HG03354 (cell line): ENCODE measurements at regions not wholly inside any gene's neighbourhood (a gene's known extent, or its start where the extent isn't known, plus 50 kb on each side); places are given as distances from the start of the nearest gene placed in this dataset.
"Not testable (repeated sequence)": the region's sequence is repeated elsewhere in the genome, so short reads cannot be mapped to it uniquely, and the experiment has no call there.

ENCODE experiments used
- ATAC-seq: cut with Tn5 transposase; IDR thresholded peaks from one replicate; pipeline ENCODE4 v1.9.1; 2021; ENCODE audit warnings: mild to moderate bottlenecking; ENCODE audit not compliant: unreplicated experiment, poor library complexity, severe bottlenecking

DNA sequence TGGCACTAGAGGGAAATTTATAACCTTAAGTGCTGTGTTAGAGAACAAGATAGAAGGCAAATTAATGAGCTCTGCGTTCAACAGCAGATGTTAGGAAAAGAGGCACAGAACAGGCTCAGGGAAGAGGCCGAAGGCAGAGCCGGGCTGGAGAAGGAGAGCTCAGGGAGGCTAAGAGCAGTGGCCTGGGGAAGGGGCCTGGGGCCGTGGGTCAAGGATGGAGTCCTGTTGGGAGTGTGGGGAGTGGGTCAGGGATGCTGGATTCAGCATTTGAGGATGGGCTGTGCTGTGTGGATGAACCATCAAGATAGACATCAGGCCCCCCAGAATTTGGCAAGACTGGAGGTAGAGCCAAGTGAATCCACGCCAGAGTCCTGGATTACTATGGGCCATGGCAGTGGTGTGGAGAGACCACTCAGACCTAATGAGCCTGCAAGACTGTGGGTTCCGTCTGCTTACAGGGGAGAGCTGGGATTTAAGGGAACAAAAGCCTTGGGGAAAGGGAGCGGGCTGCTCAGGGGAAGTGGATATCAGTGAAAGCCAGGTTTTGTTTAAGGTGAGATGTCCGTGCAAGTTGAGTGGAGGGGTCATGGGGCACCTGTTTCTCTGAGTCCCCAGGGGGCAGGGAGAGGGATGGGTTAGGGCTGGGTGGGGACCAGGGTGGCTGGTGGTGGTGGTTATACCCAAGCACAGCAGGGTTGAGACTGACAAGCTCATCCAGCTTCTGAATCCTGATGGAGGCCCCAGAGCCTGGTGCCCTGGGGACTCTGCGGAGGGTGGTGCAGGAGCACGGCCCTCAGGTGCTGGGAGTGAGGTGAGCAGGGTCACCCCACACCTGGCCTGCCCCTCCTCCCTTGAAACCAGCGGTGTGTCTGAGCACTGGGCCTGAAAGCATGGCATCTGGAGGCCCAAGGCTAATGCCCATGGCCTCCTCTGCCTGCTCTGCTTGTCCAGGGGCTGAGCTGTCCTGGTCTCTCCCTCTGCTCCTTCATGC, 101.7 kb downstream of the BMS1 start:
- no peak for ATAC-seq

GRCh38 chr10:42885491-42886270, 103.1 kb downstream of the BMS1 start:
- ATAC-seq = no peak

DNA sequence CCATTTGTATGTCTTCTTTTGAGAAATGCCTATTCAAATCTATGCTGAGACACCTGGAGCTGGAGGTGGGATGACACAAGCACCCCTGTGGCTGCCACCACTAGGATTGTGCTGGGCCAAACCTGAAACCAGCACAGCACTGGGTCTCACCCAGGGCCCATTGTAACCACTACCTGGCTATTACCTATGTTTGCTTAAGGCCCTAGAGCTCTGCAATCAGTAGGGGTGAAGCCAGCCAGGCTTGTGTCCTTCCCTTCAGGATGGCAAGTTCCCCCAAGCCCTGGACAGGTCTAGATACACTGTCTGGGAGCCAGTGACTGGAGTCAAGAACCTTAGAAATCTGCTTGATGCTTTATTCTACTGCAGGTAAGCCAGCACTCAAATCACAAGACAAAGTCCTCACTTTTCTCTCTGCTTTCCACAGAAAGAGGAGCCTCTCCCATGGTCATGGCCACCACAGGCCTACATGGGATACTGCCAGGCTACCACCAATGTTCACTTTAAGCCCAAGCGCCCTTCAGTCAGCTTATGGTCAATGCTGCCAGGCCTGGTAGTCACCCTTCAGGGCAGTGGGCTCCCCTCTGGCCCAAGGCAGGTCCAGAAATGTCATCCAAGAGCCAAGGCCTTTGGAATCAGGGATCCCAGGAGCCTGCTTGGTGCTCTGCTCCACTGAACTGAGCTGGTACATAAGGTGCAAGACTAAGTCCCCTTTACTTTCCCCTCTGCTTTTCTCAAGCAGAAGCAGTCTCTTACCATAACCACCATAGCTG, 105.3 kb downstream of the BMS1 start:
- no peak for ATAC-seq

DNA sequence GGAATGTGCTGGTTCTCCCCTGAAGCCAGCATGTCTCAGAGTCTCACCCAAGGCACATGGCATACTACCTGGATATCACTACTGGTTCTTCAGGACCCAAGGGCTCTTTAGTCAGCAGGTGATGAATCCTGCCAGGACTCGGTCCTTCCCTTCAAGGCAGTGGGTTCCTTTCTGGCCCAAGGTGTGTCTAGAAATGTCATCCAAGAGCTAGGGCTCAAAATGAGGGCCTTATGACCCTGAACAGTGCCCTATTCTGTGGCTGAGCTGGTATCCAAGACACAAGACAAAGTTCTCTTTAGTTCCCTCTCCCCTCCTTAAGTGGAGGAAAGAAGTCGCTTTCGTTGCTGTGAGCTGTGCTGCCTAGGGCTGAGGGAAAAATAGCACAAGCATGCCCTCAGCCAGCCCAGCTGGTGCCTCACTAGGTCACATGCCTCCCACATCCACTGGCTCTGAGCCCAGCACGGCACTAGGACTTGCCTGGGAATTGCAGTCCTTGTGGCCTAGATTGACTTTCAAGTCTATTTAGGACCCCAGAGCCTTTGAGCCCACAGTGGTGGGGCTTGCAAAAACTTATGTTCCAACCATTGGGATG, 106.0 kb downstream of the BMS1 start:
- no peak for ATAC-seq

DNA sequence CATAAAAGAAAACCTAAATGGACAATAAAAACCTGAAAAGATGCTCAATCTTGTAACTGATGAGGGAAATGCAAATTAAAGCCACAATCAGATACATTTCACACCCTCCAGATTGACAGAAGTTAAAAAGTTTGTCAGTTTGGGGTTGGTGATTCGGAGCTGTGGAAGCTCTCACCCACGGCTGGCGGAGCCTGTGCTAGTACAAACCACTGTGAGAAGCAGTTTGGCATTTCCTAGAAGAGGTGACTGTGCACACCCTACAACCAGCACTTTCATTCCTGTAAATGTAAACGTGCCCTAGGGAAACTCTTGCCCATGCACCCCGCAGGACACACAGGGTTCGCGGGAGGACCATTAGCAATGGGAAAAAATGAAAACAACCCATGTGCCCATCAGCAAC, 114.1 kb downstream of the BMS1 start:
- no peak for ATAC-seq

DNA sequence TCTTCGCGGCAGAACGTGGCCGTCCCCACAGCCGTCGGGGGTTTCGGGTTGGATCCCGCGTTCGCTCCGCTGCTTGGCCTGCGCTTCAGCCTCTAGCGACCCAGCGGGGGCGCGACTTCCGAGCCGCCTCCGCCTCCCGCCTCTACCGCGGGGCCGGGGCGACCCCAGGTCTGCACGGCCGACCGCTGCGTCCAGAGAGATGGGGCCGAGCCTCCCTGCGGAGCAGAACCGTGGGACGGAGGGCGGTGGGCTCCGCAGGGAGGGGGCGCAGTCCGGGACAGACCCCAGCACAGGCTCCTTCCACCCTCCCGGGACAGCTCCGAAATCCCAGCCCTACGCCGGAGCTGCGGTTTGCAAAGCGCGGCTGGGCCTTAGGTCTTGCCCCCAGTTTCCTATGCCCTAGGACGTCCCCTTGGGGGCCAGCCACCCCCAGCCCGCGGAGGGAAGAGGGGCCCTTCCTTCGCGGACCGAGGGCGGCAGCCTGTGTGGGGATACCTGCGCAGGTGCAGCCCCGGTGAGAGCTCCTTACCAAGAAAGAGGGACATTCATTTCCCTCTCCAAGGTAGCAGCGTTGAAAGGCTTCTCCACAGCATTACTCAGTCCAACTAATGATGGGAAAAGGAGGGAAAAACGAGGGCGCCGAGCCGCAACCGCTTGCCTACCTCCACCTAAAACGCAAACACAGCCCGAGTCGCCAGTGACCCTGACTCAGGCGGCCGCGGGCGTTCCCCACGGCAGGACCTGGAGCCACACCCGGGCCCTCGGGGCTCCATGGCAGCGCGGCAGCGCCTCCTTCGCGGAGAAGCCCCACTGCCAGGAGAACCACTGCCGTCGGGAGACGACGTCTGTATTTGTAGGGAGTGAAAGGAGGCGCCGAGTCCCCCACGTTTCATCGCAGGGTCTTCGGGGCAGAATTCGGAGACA, 115.7 kb downstream of the BMS1 start:
- ATAC-seq = no peak

DNA sequence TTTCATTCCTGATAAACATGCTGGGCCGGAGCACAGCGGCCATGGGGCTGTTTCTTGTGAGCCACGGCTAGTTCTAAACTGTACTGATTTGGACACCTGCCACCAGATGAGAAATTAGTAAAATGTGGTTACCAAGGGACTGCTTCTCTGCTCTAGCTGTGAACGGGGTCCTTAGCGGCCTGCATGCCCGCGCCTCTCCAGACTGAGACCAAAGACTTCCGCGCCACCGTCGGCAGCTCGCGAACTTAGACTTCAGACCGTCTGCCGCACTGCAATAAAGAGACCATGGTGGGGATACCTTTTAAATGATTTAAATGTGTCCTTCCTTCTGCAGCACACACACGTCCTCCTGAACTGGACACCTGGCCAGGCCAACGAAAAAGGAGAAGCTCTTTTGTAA, 116.4 kb downstream of the BMS1 start:
- ATAC-seq = no peak

DNA sequence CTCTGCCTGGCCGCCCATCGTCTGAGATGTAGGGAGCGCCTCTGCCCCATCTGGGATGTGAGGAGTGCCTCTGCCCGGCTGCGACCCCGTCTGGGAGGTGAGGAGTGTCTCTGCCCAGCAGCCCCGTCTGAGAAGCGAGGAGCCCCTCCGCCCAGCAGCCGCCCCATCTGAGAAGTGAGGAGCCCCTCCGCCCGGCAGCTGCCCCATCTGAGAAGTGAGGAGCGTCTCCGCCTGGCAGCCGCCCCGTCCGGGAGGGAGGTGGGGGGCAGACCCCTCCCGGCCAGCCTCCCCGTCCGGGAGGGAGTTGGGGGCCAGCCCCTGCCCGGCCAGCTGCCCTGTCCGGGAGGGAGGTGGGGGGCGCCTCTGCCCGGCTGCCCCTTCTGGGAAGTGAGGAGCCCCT, 117.8 kb downstream of the BMS1 start:
- not testable (repeated sequence) for ATAC-seq

GRCh38 chr10:42911359-42911758, 128.8 kb downstream of the BMS1 start:
- ATAC-seq = no peak

GRCh38 chr10:42916974-42917373, 134.4 kb downstream of the BMS1 start:
- ATAC-seq = no peak

GRCh38 chr10:42917821-42918220, 135.2 kb downstream of the BMS1 start:
- no peak for ATAC-seq

DNA sequence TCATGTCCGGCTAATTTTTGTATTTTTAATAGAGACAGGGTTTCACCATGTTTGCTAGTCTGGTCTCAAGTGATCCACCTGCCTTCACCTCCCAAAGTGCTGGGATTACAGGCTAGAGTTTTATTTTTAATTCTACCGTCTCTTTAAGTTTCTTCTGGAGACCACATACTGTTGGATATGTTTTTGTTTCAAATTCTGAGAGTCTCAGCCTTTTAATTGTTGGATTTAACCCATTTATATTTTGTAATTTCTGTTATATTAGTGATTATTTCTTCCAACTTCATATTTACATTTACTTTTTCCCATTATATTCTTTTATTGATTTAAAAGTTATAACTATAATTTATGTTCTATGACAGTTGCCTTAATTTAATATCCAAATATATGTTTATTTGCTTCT, 139.4 kb downstream of the BMS1 start:
- ATAC-seq = no peak

- ATAC-seq = no peak
Observed at GRCh38 chr10:42924484-42924883, 141.9 kb downstream of the BMS1 start.

- no peak for ATAC-seq
Observed at GRCh38 chr10:42926843-42927242, 144.2 kb downstream of the BMS1 start.

DNA sequence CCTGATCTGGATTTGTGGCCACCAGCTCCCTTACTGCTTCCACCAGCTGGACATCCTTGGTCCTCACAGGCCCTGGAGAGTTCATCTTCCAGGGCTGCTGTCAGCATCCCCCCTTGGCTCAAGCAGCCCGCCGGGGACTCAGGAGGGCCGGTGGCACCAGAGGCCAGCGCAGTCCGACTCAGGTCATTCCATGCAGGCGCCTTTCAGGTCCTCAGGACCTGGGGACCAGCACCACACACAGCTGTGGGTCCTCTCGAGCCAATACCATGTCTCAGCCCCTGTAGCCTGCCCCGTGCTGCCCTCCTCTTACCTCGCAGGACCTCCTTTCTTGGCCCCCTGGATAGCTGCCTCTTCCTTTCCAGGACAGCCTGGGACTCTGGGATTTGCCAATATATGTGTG, 145.5 kb downstream of the BMS1 start:
- no peak for ATAC-seq

DNA sequence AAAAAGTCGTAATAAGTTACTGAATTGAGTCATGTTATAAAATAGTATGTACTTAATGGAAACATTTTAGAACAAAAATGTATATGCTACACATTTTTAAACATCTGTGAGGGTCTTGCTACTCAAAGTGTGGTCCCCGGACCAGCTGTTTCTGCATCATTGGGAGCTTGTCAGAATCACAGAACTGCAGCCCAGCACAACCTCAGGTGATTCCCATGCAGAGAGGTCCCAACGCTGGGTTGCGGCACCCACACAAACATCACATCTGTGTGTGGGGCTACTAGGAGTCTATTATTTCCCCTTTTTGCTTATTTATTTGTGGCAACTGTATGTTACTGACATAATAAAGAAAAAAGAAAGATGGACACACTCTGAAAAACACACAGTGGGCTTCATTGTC, 146.6 kb downstream of the BMS1 start:
- ATAC-seq = no peak

- no peak for ATAC-seq
Observed at GRCh38 chr10:42929993-42930392, 146.9 kb upstream of the RET start.

GRCh38 chr10:42930516-42931192, 146.2 kb upstream of the RET start:
- no peak for ATAC-seq
